HepG2 (cell line): ENCODE measurements at regions not wholly inside any gene's neighbourhood (a gene's known extent, or its start where the extent isn't known, plus 50 kb on each side); places are given as distances from the start of the nearest gene placed in this dataset.

Experiments used
- ATAC-seq: fragments of 200-7000 bp; cut with Tn5 transposase; 3 replicates; pipeline ENCODE4 v1.9.1; 2020; ENCODE audit warnings: mild to moderate bottlenecking, moderate library complexity
- BruUV-seq: library from RNA; stranded (reverse); fragments of 400-500 nt; replicated peaks from 2 replicates; lab custom pipeline; 2021; lab: Mats Ljungman, UMichigan
- CTCF ChIA-PET: fragments of 300-600 bp; formaldehyde crosslinking; extraction: SDS; loops from one replicate; lab custom pipeline; 2021; ENCODE audit warnings: low total read pairs, inconsistent platforms, low intra/inter-chr PET ratio; lab: Yijun Ruan, JAX
- POLR2A ChIA-PET: fragments of 350-600 bp; sonication (Branson Sonifier 250); formaldehyde crosslinking; loops from one replicate; lab custom pipeline; 2020; ENCODE audit warnings: antibody characterized with exemption, inconsistent platforms; lab: Yijun Ruan, JAX
- DNase-seq: peaks from one replicate; pipeline ENCODE4 v3.0.0-alpha.2; 2015; ENCODE audit warnings: low spot score
- FAIRE-seq: peaks from 3 replicates; lab custom pipeline; 2011; peaks lifted over from hg19 to GRCh38; lab: Jason Lieb, UNC
- H2AFZ ChIP-seq: one replicate; pipeline ENCODE4 v1.6.1; 2011; ENCODE audit warnings: low read length, inconsistent platforms
- H3K27ac ChIP-seq: fragments of 300-600 bp; 3 replicates; pipeline ENCODE4 v1.8.0; 2011; ENCODE audit warnings: mixed run types, mild to moderate bottlenecking, mixed read lengths, low read length, inconsistent platforms; ENCODE audit not compliant: insufficient read depth; ENCODE audit errors: extremely low read length
- H3K27me3 ChIP-seq, 2 experiments: fragments of 200-600 bp in 1 of 2; 2 replicates in 1 of 2; 3 replicates in 1 of 2; pipeline versions ENCODE4 v1.6.0 to v1.8.0; 2011; ENCODE audit warnings: low read length in 2 of 2, mild to moderate bottlenecking in 2 of 2, moderate library complexity in 2 of 2, inconsistent platforms in 1 of 2; ENCODE audit not compliant: insufficient read depth in 2 of 2, control insufficient read depth in 1 of 2
- H3K36me3 ChIP-seq, 2 experiments: fragments of 200-600 bp in 1 of 2; replicated peaks in 1 of 2; 2 replicates in 1 of 2; 3 replicates in 1 of 2; pipeline versions ENCODE4 v1.5.1 to v1.8.0; 2011; ENCODE audit warnings: low read length in 2 of 2, inconsistent platforms in 1 of 2; ENCODE audit not compliant: insufficient read depth in 2 of 2, control insufficient read depth in 1 of 2
- H3K4me1 ChIP-seq: 2 replicates; pipeline ENCODE4 v1.5.1; 2012; ENCODE audit warnings: low read length, inconsistent platforms; ENCODE audit not compliant: insufficient read depth
- H3K4me2 ChIP-seq: 2 replicates; pipeline ENCODE4 v1.6.0; 2011; ENCODE audit warnings: low read depth, low read length, inconsistent platforms
- H3K4me3 ChIP-seq, 3 experiments: fragments of 200-600 bp in 1 of 3; sonication (generic), shearing (Covaris generic) in 1 of 3; replicated peaks in 1 of 3; 2 replicates each; pipeline ENCODE4 v1.5.1; 2011 to 2016; ENCODE audit warnings: low read length in 3 of 3, inconsistent platforms in 2 of 3, low read depth in 2 of 3, mild to moderate bottlenecking in 2 of 3, control low read depth in 1 of 3, mixed read lengths in 1 of 3; ENCODE audit not compliant: insufficient read depth in 1 of 3
- H3K79me2 ChIP-seq: one replicate; pipeline ENCODE4 v1.6.1; 2011; ENCODE audit warnings: low read length, inconsistent platforms; ENCODE audit not compliant: insufficient read depth
- H3K9ac ChIP-seq: 2 replicates; pipeline ENCODE4 v1.6.0; 2011; ENCODE audit warnings: mild to moderate bottlenecking, low read depth, low read length, inconsistent platforms; ENCODE audit not compliant: insufficient read depth
- H3K9me3 ChIP-seq: 2 replicates; pipeline ENCODE4 v1.5.1; 2012; ENCODE audit warnings: mild to moderate bottlenecking, low read length
- H4K20me1 ChIP-seq: 2 replicates; pipeline ENCODE4 v1.6.0; 2011; ENCODE audit warnings: inconsistent platforms, mild to moderate bottlenecking, low read length, moderate library complexity; ENCODE audit not compliant: insufficient read depth
- DZIP1 ChIP-seq: sonication (generic); formaldehyde crosslinking; IDR thresholded peaks from 2 replicates; pipeline ENCODE4 v1.5.0; 2020; ENCODE audit warnings: mild to moderate bottlenecking, missing genetic modification reagents
- ESRRA ChIP-seq: sonication (generic); formaldehyde crosslinking; IDR thresholded peaks from 2 replicates; pipeline ENCODE4 v1.5.1; 2020; ENCODE audit warnings: mild to moderate bottlenecking, low read depth, missing genetic modification reagents
- FOXJ3 ChIP-seq: sonication (generic); formaldehyde crosslinking; IDR thresholded peaks from 2 replicates; pipeline ENCODE4 v1.4.0; 2020; ENCODE audit warnings: missing genetic modification reagents, mild to moderate bottlenecking, borderline replicate concordance
- IRX3 ChIP-seq: sonication (generic); formaldehyde crosslinking; IDR thresholded peaks from 2 replicates; pipeline ENCODE4 v1.8.1; 2023; ENCODE audit warnings: mild to moderate bottlenecking, low read depth, missing genetic modification reagents, borderline replicate concordance
- JUNB ChIP-seq: sonication (generic); formaldehyde crosslinking; IDR thresholded peaks from 2 replicates; pipeline ENCODE4 v1.8.0; 2022; ENCODE audit warnings: missing genetic modification reagents, mild to moderate bottlenecking, borderline replicate concordance
- MBNL3 ChIP-seq: fragments of 250-450 bp; sonication (Bioruptor Pico); conservative IDR thresholded peaks from 2 replicates; pipeline ENCODE4 v1.8.0; 2022; ENCODE audit warnings: mild to moderate bottlenecking, inconsistent platforms
- MEIS1 ChIP-seq: sonication (generic); formaldehyde crosslinking; IDR thresholded peaks from 2 replicates; pipeline ENCODE4 v1.9.0; 2021; ENCODE audit warnings: mild to moderate bottlenecking, missing genetic modification reagents, moderate library complexity, borderline replicate concordance
- TAF15 ChIP-seq: fragments of 200-400 bp; formaldehyde crosslinking; IDR thresholded peaks from one replicate; pipeline ENCODE4 v1.6.1; 2018; ENCODE audit warnings: mild to moderate bottlenecking, low read depth, low read length; ENCODE audit not compliant: poor library complexity, severe bottlenecking
- TBP ChIP-seq: sonication (generic); formaldehyde crosslinking; IDR thresholded peaks from 2 replicates; pipeline ENCODE4 v1.5.0; 2020; ENCODE audit warnings: missing genetic modification reagents
- ZNF512 ChIP-seq: sonication (generic); formaldehyde crosslinking; IDR thresholded peaks from 2 replicates; pipeline ENCODE4 v1.4.0; 2020; ENCODE audit warnings: mild to moderate bottlenecking, missing genetic modification reagents
- ZNF570 ChIP-seq: sonication (generic); formaldehyde crosslinking; IDR thresholded peaks from 2 replicates; pipeline ENCODE4 v1.4.0; 2020; ENCODE audit warnings: mild to moderate bottlenecking, missing genetic modification reagents, borderline replicate concordance
- ZNF879 ChIP-seq: sonication (generic); formaldehyde crosslinking; IDR thresholded peaks from 2 replicates; pipeline ENCODE4 v1.8.1; 2023; ENCODE audit warnings: missing genetic modification reagents
- WGBS: methylation state at CpG from one replicate; pipeline ENCODE4 v1.1.6; 2017; ENCODE audit warnings: low lambda C conversion rate; 5-methylcytosine and 5-hydroxymethylcytosine counted together
- in situ Hi-C: cut with HindIII; loops from 2 replicates; pipeline ENCODE4 v1.10.0; 2017; ENCODE audit warnings: low pct_unique_long_range_greater_than_20kb; ENCODE audit not compliant: extremely low pct_ligation_motif_present
- intact Hi-C: fragments of 100-400 bp; cut with micrococcal nuclease; formaldehyde crosslinking; loops from one replicate; pipeline ENCODE4 v1.10.0; 2022; ENCODE audit not compliant: unreplicated experiment
- TF ChIP-seq, protein P1 (sequence below): sonication (generic); formaldehyde crosslinking; IDR thresholded peaks from 2 replicates; pipeline ENCODE4 v1.5.0; 2020; ENCODE audit warnings: mild to moderate bottlenecking, missing genetic modification reagents, moderate library complexity
- TF ChIP-seq, protein P2 (sequence below): sonication (generic); formaldehyde crosslinking; IDR thresholded peaks from 2 replicates; pipeline ENCODE4 v1.5.0; 2020; ENCODE audit warnings: missing genetic modification reagents, mild to moderate bottlenecking, borderline replicate concordance

DNA sequence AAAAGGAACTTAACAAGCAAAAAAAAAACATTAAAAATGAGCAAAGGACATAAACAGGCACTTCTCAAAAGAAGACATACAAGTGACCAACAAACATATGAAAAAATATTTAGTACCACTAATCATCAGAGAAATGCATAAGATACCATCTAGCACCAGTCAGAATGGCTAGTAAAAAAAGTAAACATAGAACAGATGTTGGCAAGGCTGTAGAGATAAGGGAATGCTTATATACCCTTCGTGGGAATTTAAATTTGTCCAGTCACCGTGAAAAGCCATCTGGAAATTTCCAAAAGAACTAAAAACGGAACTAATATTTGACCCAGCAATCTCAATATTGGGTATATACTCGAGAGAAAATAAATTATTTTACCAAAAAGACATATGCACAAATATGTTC is 1751.3 kb upstream of the LRRTM1 start:
- no TSS peak for BruUV-seq
- FAIRE-seq = no peak
- WGBS = under 1% methylated on average over 4 of the region's 4 CpGs
- Histone ChIP-seq H3K79me2 (no peaks in the 10 kb centered on the region), H3K9ac (no peak overlapping the region), H3K36me3 (no peaks in the 10 kb centered on the region), H3K4me2 (no peak overlapping the region), H2AFZ (no peak overlapping the region), H3K27ac (no peak overlapping the region), H3K9me3 (peaks cover 34% of the 10 kb centered on the region; the same call in 1 of the 2 replicates), H3K27me3 (no peaks in the 10 kb centered on the region), H3K4me3 (no peak overlapping the region), H4K20me1 (no peaks in the 10 kb centered on the region), H3K4me1 (no peaks in the 10 kb centered on the region)
- CTCF ChIA-PET = no interaction called here
- POLR2A ChIA-PET = no interaction called here
- in situ Hi-C loops = no loop called here
- ATAC-seq = no peak
- no peak for DNase-seq
- intact Hi-C loops = no loop called here
- no peak for TF ChIP-seq JUNB (CRISPR knock-in tag)
- no peak for TF ChIP-seq TBP (CRISPR knock-in tag)
- no peak for TF ChIP-seq MEIS1 (CRISPR knock-in tag)
- no peak for TF ChIP-seq FOXJ3
- TF ChIP-seq, protein P1, sequence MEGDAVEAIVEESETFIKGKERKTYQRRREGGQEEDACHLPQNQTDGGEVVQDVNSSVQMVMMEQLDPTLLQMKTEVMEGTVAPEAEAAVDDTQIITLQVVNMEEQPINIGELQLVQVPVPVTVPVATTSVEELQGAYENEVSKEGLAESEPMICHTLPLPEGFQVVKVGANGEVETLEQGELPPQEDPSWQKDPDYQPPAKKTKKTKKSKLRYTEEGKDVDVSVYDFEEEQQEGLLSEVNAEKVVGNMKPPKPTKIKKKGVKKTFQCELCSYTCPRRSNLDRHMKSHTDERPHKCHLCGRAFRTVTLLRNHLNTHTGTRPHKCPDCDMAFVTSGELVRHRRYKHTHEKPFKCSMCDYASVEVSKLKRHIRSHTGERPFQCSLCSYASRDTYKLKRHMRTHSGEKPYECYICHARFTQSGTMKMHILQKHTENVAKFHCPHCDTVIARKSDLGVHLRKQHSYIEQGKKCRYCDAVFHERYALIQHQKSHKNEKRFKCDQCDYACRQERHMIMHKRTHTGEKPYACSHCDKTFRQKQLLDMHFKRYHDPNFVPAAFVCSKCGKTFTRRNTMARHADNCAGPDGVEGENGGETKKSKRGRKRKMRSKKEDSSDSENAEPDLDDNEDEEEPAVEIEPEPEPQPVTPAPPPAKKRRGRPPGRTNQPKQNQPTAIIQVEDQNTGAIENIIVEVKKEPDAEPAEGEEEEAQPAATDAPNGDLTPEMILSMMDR = no peak
- TF ChIP-seq, protein P2, sequence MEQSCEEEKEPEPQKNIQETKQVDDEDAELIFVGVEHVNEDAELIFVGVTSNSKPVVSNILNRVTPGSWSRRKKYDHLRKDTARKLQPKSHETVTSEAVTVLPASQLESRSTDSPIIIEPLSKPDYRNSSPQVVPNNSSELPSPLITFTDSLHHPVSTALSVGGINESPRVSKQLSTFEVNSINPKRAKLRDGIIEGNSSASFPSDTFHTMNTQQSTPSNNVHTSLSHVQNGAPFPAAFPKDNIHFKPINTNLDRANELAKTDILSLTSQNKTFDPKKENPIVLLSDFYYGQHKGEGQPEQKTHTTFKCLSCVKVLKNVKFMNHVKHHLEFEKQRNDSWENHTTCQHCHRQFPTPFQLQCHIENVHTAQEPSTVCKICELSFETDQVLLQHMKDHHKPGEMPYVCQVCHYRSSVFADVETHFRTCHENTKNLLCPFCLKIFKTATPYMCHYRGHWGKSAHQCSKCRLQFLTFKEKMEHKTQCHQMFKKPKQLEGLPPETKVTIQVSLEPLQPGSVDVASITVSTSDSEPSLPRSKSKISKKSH (CRISPR knock-in tag) = no peak
- no peak for TF ChIP-seq ZNF570 (CRISPR knock-in tag)
- no peak for TF ChIP-seq IRX3 (CRISPR knock-in tag)
- TF ChIP-seq ESRRA (CRISPR knock-in tag) = no peak
- no peak for TF ChIP-seq ZNF879 (CRISPR knock-in tag)
- TF ChIP-seq DZIP1 = no peak
- TF ChIP-seq MBNL3 (CRISPR knock-in tag) = no peak
- no peak for TF ChIP-seq TAF15
- TF ChIP-seq ZNF512 (CRISPR knock-in tag) = no peak
